Prostate gland (tissue), 2 donors: ENCODE measurements at regions not wholly inside any gene's neighbourhood (a gene's known extent, or its start where the extent isn't known, plus 50 kb on each side); places are given as distances from the start of the nearest gene placed in this dataset.

ENCODE experiments used
- CTCF ChIP-seq, 4 experiments: fragments of 200-600 bp in 2 of 4; fragments of 450-650 bp in 2 of 4; sonication (generic) in 2 of 4; IDR thresholded peaks; 1 replicate in 3 of 4; 2 replicates in 1 of 4; pipeline ENCODE4 v1.5.1; 2016 to 2019; ENCODE audit warnings: antibody characterized with exemption in 4 of 4, mild to moderate bottlenecking in 2 of 4, moderate library complexity in 2 of 4
- POLR2A ChIP-seq: fragments of 450-650 bp; IDR thresholded peaks from one replicate; pipeline ENCODE4 v1.6.1; 2016; ENCODE audit warnings: antibody characterized with exemption, mild to moderate bottlenecking
- POLR2AphosphoS5 ChIP-seq: sonication (generic); formaldehyde crosslinking; IDR thresholded peaks from one replicate; pipeline ENCODE4 v1.6.1; 2017; ENCODE audit warnings: antibody characterized with exemption

- no peak for TF ChIP-seq POLR2A
- TF ChIP-seq CTCF (IDR thresholded peaks at IDR 0.05), result no peak
- TF ChIP-seq POLR2AphosphoS5, result no peak
These were observed 73.5 kb upstream of the ABI3BP start for GRCh38 chr3:101066711-101067129.
